ENCODE measurements at regions not wholly inside any gene's neighbourhood (a gene's known extent, or its start where the extent isn't known, plus 50 kb on each side); places are given as distances from the start of the nearest gene placed in this dataset.

- no peak for TF ChIP-seq CTCF (IDR thresholded peaks at IDR 0.05; ENCODE audit: extremely low read depth, missing control alignments)
- DNase-seq (ENCODE audit: low spot score), result no peak
Observed at GRCh38 chr4:129377131-129377845, 281.3 kb downstream of the C4orf33 start.

GRCh38 chr4:129378364-129378763, 282.4 kb downstream of the C4orf33 start:
- no peak for DNase-seq (ENCODE audit: low spot score)
- TF ChIP-seq CTCF (IDR thresholded peaks at IDR 0.05; ENCODE audit: extremely low read depth, missing control alignments), result no peak

GRCh38 chr4:129379429-129379828, 283.5 kb downstream of the C4orf33 start:
- TF ChIP-seq CTCF (IDR thresholded peaks at IDR 0.05; ENCODE audit: extremely low read depth, missing control alignments), result no peak
- DNase-seq (ENCODE audit: low spot score), result no peak

GRCh38 chr4:129384974-129385373, 289.0 kb downstream of the C4orf33 start:
- no peak for DNase-seq (ENCODE audit: low spot score)
- TF ChIP-seq CTCF (IDR thresholded peaks at IDR 0.05; ENCODE audit: extremely low read depth, missing control alignments), result no peak

- no peak for DNase-seq (ENCODE audit: low spot score)
- TF ChIP-seq CTCF (IDR thresholded peaks at IDR 0.05; ENCODE audit: extremely low read depth, missing control alignments), result no peak
Observed at GRCh38 chr4:129387666-129388065, 291.7 kb downstream of the C4orf33 start.

GRCh38 chr4:129393976-129394375, 298.0 kb downstream of the C4orf33 start:
- no peak for TF ChIP-seq CTCF (IDR thresholded peaks at IDR 0.05; ENCODE audit: extremely low read depth, missing control alignments)

GRCh38 chr4:129394635-129395034, 298.7 kb downstream of the C4orf33 start:
- no peak for TF ChIP-seq CTCF (IDR thresholded peaks at IDR 0.05; ENCODE audit: extremely low read depth, missing control alignments)
- no peak for DNase-seq (ENCODE audit: low spot score)

More at GRCh38 chr4:129393976-129394375, 298.0 kb downstream of the C4orf33 start:
- DNase-seq (ENCODE audit: low spot score), result no peak

Measured in GM20000 (cell line).